ENCODE measurements at regions not wholly inside any gene's neighbourhood (a gene's known extent, or its start where the extent isn't known, plus 50 kb on each side); places are given as distances from the start of the nearest gene placed in this dataset.
"Not testable (repeated sequence)": the region's sequence is repeated elsewhere in the genome, so short reads cannot be mapped to it uniquely, and the experiment has no call there.

DNA sequence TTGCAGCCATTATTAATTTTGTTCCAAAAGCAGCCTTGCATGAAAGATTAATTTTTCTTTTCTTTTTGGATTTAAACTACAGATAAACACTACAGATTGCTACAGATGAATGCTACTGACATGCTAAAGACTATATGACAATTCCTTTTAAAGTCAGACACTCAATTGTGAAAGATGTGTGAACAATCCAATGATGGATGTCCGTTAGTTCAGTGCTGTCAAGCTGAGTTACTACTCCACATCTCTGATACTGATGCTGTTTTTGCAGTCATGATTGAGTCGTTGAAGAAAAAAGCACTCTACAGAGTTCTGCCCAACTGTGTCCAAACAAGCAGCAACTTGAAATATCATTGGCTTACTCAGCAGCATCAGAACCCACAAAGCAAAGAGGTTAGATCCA lies 146.8 kb downstream of the OTUD1 start:
- dilution Hi-C loops (cut with MboI; ENCODE audit: extremely low pct_ligation_motif_present, low sequenced_read_pairs) (no loop called here), intact Hi-C loops (cut with micrococcal nuclease) (no loop called here)
- Histone ChIP-seq H3K27ac (ENCODE audit: insufficient read depth, low read depth, low read length) (no peak overlapping the region), H3K4me3 (replicated peaks in 1 of 3; ENCODE audit: insufficient read depth in 1 of 3, low read depth in 1 of 3, low read length in 3 of 3) (no peak overlapping the region), H4K20me1 (replicated peaks; ENCODE audit: control insufficient read depth, extremely low read depth, insufficient read depth, low read length) (no peaks in the 10 kb centered on the region), H2AFZ (ENCODE audit: low read depth, low read length) (no peak overlapping the region), H3K79me2 (ENCODE audit: control insufficient read depth, insufficient read depth, low read length) (no peaks in the 10 kb centered on the region), H3K36me3 (ENCODE audit: control insufficient read depth in 2 of 2, extremely low read depth in 1 of 2, insufficient read depth in 2 of 2, low read length in 2 of 2) (no peaks in the 10 kb centered on the region), H3K9me3 (replicated peaks; ENCODE audit: control insufficient read depth, insufficient read depth, low read length) (no peaks in the 10 kb centered on the region), H3K9ac (replicated peaks; ENCODE audit: extremely low read depth, insufficient read depth, low read length) (no peak overlapping the region), H3K9me1 (replicated peaks; ENCODE audit: control insufficient read depth, extremely low read depth, insufficient read depth, low read length) (no peaks in the 10 kb centered on the region), H3K4me2 (ENCODE audit: insufficient read depth, low read length) (no peak overlapping the region), H3K4me1 (ENCODE audit: control insufficient read depth, extremely low read depth, insufficient read depth, low read length) (no peaks in the 10 kb centered on the region), H3K27me3 (ENCODE audit: control insufficient read depth in 2 of 2, insufficient read depth in 2 of 2, low read length in 2 of 2) (no peaks in the 10 kb centered on the region)
- no peak for DNase-seq (ENCODE audit: low read depth, low spot score)
- FAIRE-seq, result no peak
- BruUV-seq (replicated peaks), result no TSS peak
- POLR2A ChIA-PET, result no interaction called here
- CTCF ChIA-PET, result no interaction called here
- TF ChIP-seq JUN (IDR thresholded peaks at IDR 0.05; ENCODE audit: borderline replicate concordance, insufficient read depth, insufficient read length, low read depth) (no peak), EZH2 (IDR thresholded peaks at IDR 0.05; ENCODE audit: borderline replicate concordance, low read depth, low read length, severe bottlenecking) (no peak), CTCF (IDR thresholded peaks at IDR 0.05; ENCODE audit: extremely low read depth in 1 of 2, insufficient read depth in 1 of 2, low read depth in 1 of 2, low read length in 2 of 2) (no peak), MYC (IDR thresholded peaks at IDR 0.05; ENCODE audit: low read depth, low read length) (no peak), GATA2 (IDR thresholded peaks at IDR 0.05; ENCODE audit: insufficient read depth, insufficient read length, low read depth, low read length) (no peak), POLR2AphosphoS5 (IDR thresholded peaks at IDR 0.05; ENCODE audit: insufficient read depth, low read depth, low read length) (no peak), POLR2A (IDR thresholded peaks at IDR 0.05; ENCODE audit: low read depth, low read length) (no peak), FOS (IDR thresholded peaks at IDR 0.05; ENCODE audit: borderline replicate concordance, insufficient read depth, low read length) (no peak)
- TF ChIP-seq, protein P1, sequence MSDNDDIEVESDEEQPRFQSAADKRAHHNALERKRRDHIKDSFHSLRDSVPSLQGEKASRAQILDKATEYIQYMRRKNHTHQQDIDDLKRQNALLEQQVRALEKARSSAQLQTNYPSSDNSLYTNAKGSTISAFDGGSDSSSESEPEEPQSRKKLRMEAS (IDR thresholded peaks at IDR 0.05; ENCODE audit: insufficient read depth, insufficient read length), result no peak

- dilution Hi-C loops (cut with MboI; ENCODE audit: extremely low pct_ligation_motif_present, low sequenced_read_pairs); H4K20me1 ChIP-seq (replicated peaks; ENCODE audit: control insufficient read depth, extremely low read depth, insufficient read depth, low read length); CTCF ChIA-PET; H3K9ac ChIP-seq (replicated peaks; ENCODE audit: extremely low read depth, insufficient read depth, low read length); H3K27ac ChIP-seq (ENCODE audit: insufficient read depth, low read depth, low read length); POLR2A ChIA-PET; H3K9me3 ChIP-seq (replicated peaks; ENCODE audit: control insufficient read depth, insufficient read depth, low read length); H3K4me3 ChIP-seq (replicated peaks in 1 of 3; ENCODE audit: insufficient read depth in 1 of 3, low read depth in 1 of 3, low read length in 3 of 3); H3K9me1 ChIP-seq (replicated peaks; ENCODE audit: control insufficient read depth, extremely low read depth, insufficient read depth, low read length); H3K27me3 ChIP-seq (ENCODE audit: control insufficient read depth in 2 of 2, insufficient read depth in 2 of 2, low read length in 2 of 2); DNase-seq (ENCODE audit: low read depth, low spot score); intact Hi-C loops (cut with micrococcal nuclease); H2AFZ ChIP-seq (ENCODE audit: low read depth, low read length); H3K4me2 ChIP-seq (ENCODE audit: insufficient read depth, low read length); BruUV-seq (replicated peaks); FAIRE-seq; H3K4me1 ChIP-seq (ENCODE audit: control insufficient read depth, extremely low read depth, insufficient read depth, low read length); H3K36me3 ChIP-seq (ENCODE audit: control insufficient read depth in 2 of 2, extremely low read depth in 1 of 2, insufficient read depth in 2 of 2, low read length in 2 of 2); H3K79me2 ChIP-seq (ENCODE audit: control insufficient read depth, insufficient read depth, low read length): not testable (repeated sequence)
These were observed 156.4 kb downstream of the OTUD1 start for GRCh38 chr10:23595278-23595677.
